ENCODE measurements at regions not wholly inside any gene's neighbourhood (a gene's known extent, or its start where the extent isn't known, plus 50 kb on each side); places are given as distances from the start of the nearest gene placed in this dataset.

GRCh38 chr10:8238986-8239385 is 184.5 kb downstream of the GATA3 start:
- no peak for TF ChIP-seq POLR2A (IDR thresholded peaks at IDR 0.05)
- TF ChIP-seq, protein P1, sequence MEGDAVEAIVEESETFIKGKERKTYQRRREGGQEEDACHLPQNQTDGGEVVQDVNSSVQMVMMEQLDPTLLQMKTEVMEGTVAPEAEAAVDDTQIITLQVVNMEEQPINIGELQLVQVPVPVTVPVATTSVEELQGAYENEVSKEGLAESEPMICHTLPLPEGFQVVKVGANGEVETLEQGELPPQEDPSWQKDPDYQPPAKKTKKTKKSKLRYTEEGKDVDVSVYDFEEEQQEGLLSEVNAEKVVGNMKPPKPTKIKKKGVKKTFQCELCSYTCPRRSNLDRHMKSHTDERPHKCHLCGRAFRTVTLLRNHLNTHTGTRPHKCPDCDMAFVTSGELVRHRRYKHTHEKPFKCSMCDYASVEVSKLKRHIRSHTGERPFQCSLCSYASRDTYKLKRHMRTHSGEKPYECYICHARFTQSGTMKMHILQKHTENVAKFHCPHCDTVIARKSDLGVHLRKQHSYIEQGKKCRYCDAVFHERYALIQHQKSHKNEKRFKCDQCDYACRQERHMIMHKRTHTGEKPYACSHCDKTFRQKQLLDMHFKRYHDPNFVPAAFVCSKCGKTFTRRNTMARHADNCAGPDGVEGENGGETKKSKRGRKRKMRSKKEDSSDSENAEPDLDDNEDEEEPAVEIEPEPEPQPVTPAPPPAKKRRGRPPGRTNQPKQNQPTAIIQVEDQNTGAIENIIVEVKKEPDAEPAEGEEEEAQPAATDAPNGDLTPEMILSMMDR (IDR thresholded peaks at IDR 0.05): no peak
- TF ChIP-seq POLR2AphosphoS5 (IDR thresholded peaks at IDR 0.05; ENCODE audit: insufficient read depth in 1 of 2, low read depth in 1 of 2): no peak
- no peak overlapping the region for H3K4me3 ChIP-seq
- no peaks in the 10 kb centered on the region for H3K9me3 ChIP-seq
- DNase-seq (ENCODE audit: extremely low spot score in 2 of 2): no peak
- no peaks in the 10 kb centered on the region for H3K27me3 ChIP-seq
- H3K4me1 ChIP-seq: peaks cover 12% of the 10 kb centered on the region
- no peaks in the 10 kb centered on the region for H3K36me3 ChIP-seq
- no peak overlapping the region for H3K27ac ChIP-seq
- intact Hi-C loops (cut with DNase I): no loop called here

DNA sequence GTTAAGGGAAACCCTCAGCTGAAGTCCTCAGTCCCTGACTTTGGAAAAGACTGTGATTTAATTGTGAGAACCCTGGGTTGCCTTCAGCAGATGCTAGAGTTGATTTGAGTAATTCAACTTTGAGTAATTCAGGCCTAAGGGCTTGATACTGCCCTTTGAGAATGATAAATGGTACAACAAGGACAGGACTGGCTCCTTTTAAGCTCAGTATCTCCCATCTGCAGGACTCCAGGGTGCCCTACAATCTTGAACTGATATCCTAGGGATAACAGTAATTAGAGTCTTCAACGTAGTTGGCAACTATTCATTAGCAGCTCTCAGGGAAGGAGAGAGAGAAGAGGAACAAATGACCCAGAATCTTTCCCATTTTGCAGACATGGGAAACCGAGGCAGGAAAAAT is 186.4 kb downstream of the GATA3 start:
- intact Hi-C loops (cut with DNase I): no loop called here
- no peak for DNase-seq (ENCODE audit: extremely low spot score in 2 of 2)
- no peak overlapping the region for H3K27ac ChIP-seq

DNA sequence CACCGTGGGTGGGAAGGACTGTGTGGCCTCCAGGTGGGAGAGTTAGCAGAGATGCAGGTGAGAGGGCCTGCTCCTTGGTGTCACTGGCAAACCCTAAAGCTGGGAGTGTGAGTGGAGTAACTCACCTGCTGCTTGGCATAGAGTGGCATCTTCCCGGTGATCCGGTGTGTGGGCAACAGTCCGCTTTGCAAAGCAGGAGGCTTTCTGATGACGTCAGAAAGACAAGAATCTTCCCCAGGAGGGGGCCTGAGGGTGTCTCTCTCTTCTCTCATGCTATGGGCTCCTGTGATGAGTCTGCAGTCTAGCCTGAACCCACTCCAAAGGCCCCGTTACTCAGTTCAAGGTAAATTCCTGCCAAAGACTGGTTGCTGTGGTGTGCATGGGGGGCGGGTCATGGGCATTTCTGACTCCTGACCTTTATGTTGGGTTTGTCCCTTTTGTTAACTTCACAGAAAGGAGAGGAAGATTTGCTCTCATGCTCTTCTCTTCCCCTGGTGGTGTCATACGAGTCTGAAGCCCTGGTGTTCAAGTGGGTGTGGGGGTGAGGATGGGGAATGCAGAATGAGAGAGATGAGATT is 187.9 kb downstream of the GATA3 start:
- intact Hi-C loops (cut with DNase I): no loop called here
- Histone ChIP-seq H3K9me3 (no peaks in the 10 kb centered on the region), H3K27me3 (no peaks in the 10 kb centered on the region), H3K36me3 (no peaks in the 10 kb centered on the region), H3K4me1 (no peaks in the 10 kb centered on the region), H3K4me3 (no peak overlapping the region), H3K27ac (no peak overlapping the region)
- TF ChIP-seq POLR2A (IDR thresholded peaks at IDR 0.05) (no peak), POLR2AphosphoS5 (IDR thresholded peaks at IDR 0.05; ENCODE audit: insufficient read depth in 1 of 2, low read depth in 1 of 2) (no peak)
- TF ChIP-seq, protein P1 (IDR thresholded peaks at IDR 0.05): no peak
- no peak for DNase-seq (ENCODE audit: extremely low spot score in 2 of 2)

More for the DNA sequence above, 186.4 kb downstream of the GATA3 start:
- Histone ChIP-seq H3K9me3 (no peaks in the 10 kb centered on the region), H3K4me1 (no peaks in the 10 kb centered on the region), H3K27me3 (no peaks in the 10 kb centered on the region), H3K36me3 (no peaks in the 10 kb centered on the region), H3K4me3 (no peak overlapping the region)
- TF ChIP-seq POLR2A (IDR thresholded peaks at IDR 0.05): no peak

GRCh38 chr10:8245131-8245813 is 190.8 kb downstream of the GATA3 start:
- no peak for DNase-seq (ENCODE audit: extremely low spot score in 2 of 2)
- no peak overlapping the region for H3K4me3 ChIP-seq
- H3K9me3 ChIP-seq: no peaks in the 10 kb centered on the region
- H3K4me1 ChIP-seq: no peaks in the 10 kb centered on the region
- H3K27ac ChIP-seq: no peak overlapping the region
- H3K27me3 ChIP-seq: no peaks in the 10 kb centered on the region
- TF ChIP-seq POLR2A (IDR thresholded peaks at IDR 0.05) (no peak), POLR2AphosphoS5 (IDR thresholded peaks at IDR 0.05; ENCODE audit: insufficient read depth in 1 of 2, low read depth in 1 of 2) (no peak)
- TF ChIP-seq, protein P1 (IDR thresholded peaks at IDR 0.05): no peak
- H3K36me3 ChIP-seq: no peaks in the 10 kb centered on the region
- intact Hi-C loops (cut with DNase I): no loop called here

DNA sequence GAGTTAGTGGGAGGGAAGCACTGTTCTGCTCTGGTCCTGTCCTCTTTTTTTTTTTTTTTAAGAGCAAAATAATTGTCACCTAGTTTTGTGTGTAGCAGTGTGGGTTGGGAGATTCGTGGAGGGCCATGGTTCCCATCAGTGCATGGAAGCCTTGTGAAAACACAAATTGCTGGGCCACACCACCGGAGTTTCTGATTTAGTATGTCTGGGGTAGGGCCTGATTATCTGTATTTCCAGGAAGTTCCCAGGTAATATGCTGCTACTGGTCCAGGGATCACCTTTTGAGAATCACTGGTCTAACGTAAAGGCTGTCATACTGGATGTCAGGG is 191.3 kb downstream of the GATA3 start:
- H3K4me3 ChIP-seq: no peak overlapping the region
- no peaks in the 10 kb centered on the region for H3K27me3 ChIP-seq
- no peaks in the 10 kb centered on the region for H3K9me3 ChIP-seq
- TF ChIP-seq POLR2A (IDR thresholded peaks at IDR 0.05) (no peak), POLR2AphosphoS5 (IDR thresholded peaks at IDR 0.05; ENCODE audit: insufficient read depth in 1 of 2, low read depth in 1 of 2) (no peak)
- TF ChIP-seq, protein P1 (IDR thresholded peaks at IDR 0.05): no peak
- no peak overlapping the region for H3K27ac ChIP-seq
- intact Hi-C loops (cut with DNase I): no loop called here
- no peaks in the 10 kb centered on the region for H3K36me3 ChIP-seq
- H3K4me1 ChIP-seq: no peaks in the 10 kb centered on the region
- DNase-seq (ENCODE audit: extremely low spot score in 2 of 2): no peak
